Neural cell (in vitro differentiated cells): ENCODE measurements at regions not wholly inside any gene's neighbourhood (a gene's known extent, or its start where the extent isn't known, plus 50 kb on each side); places are given as distances from the start of the nearest gene placed in this dataset.

ENCODE experiments used
- H2AFZ ChIP-seq: fragments of 200-600, 300-800 bp; sonication (generic), shearing (Covaris generic); 2 replicates; pipeline ENCODE4 v1.6.0; 2014; ENCODE audit warnings: low read depth, mild to moderate bottlenecking, antibody characterized with exemption, low read length, moderate library complexity
- H3F3A ChIP-seq: fragments of 200-600 bp; shearing (Covaris generic); 2 replicates; pipeline ENCODE4 v1.6.1; 2016; ENCODE audit warnings: mild to moderate bottlenecking, moderate library complexity, mixed read lengths, antibody characterized with exemption, low read length; ENCODE audit not compliant: insufficient read depth, poor library complexity, severe bottlenecking
- H3K27ac ChIP-seq: fragments of 200-600, 300-800 bp; sonication (generic), shearing (Covaris generic); 2 replicates; pipeline ENCODE4 v1.5.1; 2014; ENCODE audit warnings: mild to moderate bottlenecking, low read length, moderate library complexity
- H3K27me3 ChIP-seq: fragments of 300-800, 200-600 bp; sonication (generic), shearing (Covaris generic); 2 replicates; pipeline ENCODE4 v1.6.0; 2014; ENCODE audit warnings: mild to moderate bottlenecking, low read depth, low read length, moderate library complexity; ENCODE audit not compliant: insufficient read depth
- H3K36me3 ChIP-seq: fragments of 300-800, 200-600 bp; sonication (generic), shearing (Covaris generic); 2 replicates; pipeline ENCODE4 v1.5.1; 2014; ENCODE audit warnings: mild to moderate bottlenecking, antibody characterized with exemption, low read length, moderate library complexity; ENCODE audit not compliant: insufficient read depth
- H3K4me2 ChIP-seq: fragments of 300-800, 200-600 bp; sonication (generic), shearing (Covaris generic); 2 replicates; pipeline ENCODE4 v1.6.0; 2014; ENCODE audit warnings: mild to moderate bottlenecking, low read length
- H3K4me3 ChIP-seq: fragments of 300-800, 200-600 bp; sonication (generic), shearing (Covaris generic); 2 replicates; pipeline ENCODE4 v1.5.1; 2014; ENCODE audit warnings: mild to moderate bottlenecking, low read length, moderate library complexity
- H3K79me2 ChIP-seq: fragments of 200-600 bp; shearing (Covaris generic); replicated peaks from 2 replicates; pipeline ENCODE4 v1.6.0; 2014; ENCODE audit warnings: mild to moderate bottlenecking, low read length, moderate library complexity; ENCODE audit not compliant: insufficient read depth
- H3K9ac ChIP-seq: fragments of 300-800, 200-600 bp; sonication (generic), shearing (Covaris generic); 2 replicates; pipeline ENCODE4 v1.6.1; 2016; ENCODE audit warnings: mild to moderate bottlenecking, low read length, mixed read lengths
- H3K9me2 ChIP-seq: fragments of 200-600 bp; shearing (Covaris generic); 2 replicates; pipeline ENCODE4 v1.6.1; 2016; ENCODE audit warnings: mild to moderate bottlenecking, low read length, mixed read lengths; ENCODE audit not compliant: insufficient read depth
- H3K9me3 ChIP-seq: fragments of 200-600, 300-800 bp; sonication (generic), shearing (Covaris generic); 2 replicates; pipeline ENCODE4 v1.6.1; 2016; ENCODE audit warnings: mild to moderate bottlenecking, mixed run types, low read length, moderate library complexity, mixed read lengths
- H4K20me1 ChIP-seq: fragments of 200-600 bp; shearing (Covaris generic); 2 replicates; pipeline ENCODE4 v1.6.1; 2016; ENCODE audit warnings: mild to moderate bottlenecking, mixed run types; ENCODE audit not compliant: insufficient read depth
- EP300 ChIP-seq: fragments of 450-650 bp; conservative IDR thresholded peaks from 2 replicates; pipeline ENCODE4 v1.6.1; 2014; ENCODE audit warnings: antibody characterized with exemption, mild to moderate bottlenecking, moderate library complexity; ENCODE audit not compliant: poor library complexity, severe bottlenecking
- EZH2 ChIP-seq: fragments of 200-600, 300-800 bp; shearing (Covaris generic), sonication (generic); IDR thresholded peaks from 2 replicates; pipeline ENCODE4 v1.6.1; 2014; ENCODE audit warnings: antibody characterized with exemption, low read length, borderline replicate concordance, mild to moderate bottlenecking; ENCODE audit not compliant: insufficient read depth, poor library complexity, severe bottlenecking
- MXI1 ChIP-seq: fragments of 450-650 bp; conservative IDR thresholded peaks from 2 replicates; pipeline ENCODE4 v1.6.1; 2014; ENCODE audit warnings: antibody characterized with exemption, mild to moderate bottlenecking; ENCODE audit not compliant: poor library complexity, severe bottlenecking
- POLR2AphosphoS5 ChIP-seq: IDR thresholded peaks from 2 replicates; pipeline ENCODE4 v1.6.1; 2012
- RAD21 ChIP-seq: fragments of 450-650 bp; conservative IDR thresholded peaks from 2 replicates; pipeline ENCODE4 v1.6.1; 2014; ENCODE audit warnings: antibody characterized with exemption, mild to moderate bottlenecking, moderate library complexity
- SMC3 ChIP-seq: fragments of 450-650 bp; conservative IDR thresholded peaks from 2 replicates; pipeline ENCODE4 v1.6.1; 2014; ENCODE audit warnings: antibody characterized with exemption, mild to moderate bottlenecking, moderate library complexity; ENCODE audit not compliant: poor library complexity
- TAF1 ChIP-seq: IDR thresholded peaks from 2 replicates; pipeline ENCODE4 v1.6.1; 2012; ENCODE audit warnings: low read depth
- TF ChIP-seq, protein P1 (sequence below): fragments of 450-650 bp; IDR thresholded peaks from 2 replicates; pipeline ENCODE4 v1.5.1; 2014; ENCODE audit warnings: antibody characterized with exemption, mild to moderate bottlenecking, moderate library complexity; ENCODE audit not compliant: poor library complexity, severe bottlenecking
- TF ChIP-seq, protein P2 (sequence below): IDR thresholded peaks from 2 replicates; pipeline ENCODE4 v1.6.1; 2012; ENCODE audit warnings: borderline replicate concordance

DNA sequence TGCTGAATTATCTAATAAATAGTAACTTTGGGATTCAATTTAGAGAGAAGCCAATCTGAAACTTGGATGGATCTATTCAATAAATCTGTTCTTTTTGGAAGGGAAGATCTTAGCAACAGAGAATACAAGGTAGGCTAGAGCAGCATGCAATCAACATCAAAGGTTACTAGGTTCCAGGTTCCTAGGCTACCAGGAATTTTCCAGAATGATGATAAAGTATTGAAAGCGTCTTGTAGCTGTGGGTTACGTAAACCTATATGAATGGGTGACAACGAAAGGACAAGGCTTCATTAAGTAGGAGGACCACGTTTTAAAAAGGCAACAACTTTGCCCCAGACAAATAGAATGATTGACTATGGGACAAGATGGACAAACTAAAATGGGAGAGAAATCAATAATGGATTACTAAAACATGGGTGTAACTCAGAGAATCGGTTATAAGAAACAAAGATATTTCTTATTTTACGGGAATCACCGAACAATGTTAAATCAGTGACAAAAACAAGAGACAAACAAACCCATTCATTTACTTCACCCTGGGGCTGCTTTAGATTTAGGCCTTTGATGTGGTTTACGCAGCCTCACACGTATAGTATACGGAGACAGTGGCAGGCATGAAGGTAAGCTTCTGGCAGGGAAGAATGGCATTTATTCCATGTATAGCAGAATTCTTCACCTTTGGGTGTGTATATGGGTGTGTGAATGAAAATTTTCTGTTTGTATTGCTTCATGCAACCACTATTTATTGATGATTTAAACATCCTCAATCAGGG, 732.6 kb upstream of the PABPC4L start:
- Histone ChIP-seq H4K20me1 (no peaks in the 10 kb centered on the region), H3K9me2 (no peaks in the 10 kb centered on the region), H3K27me3 (no peaks in the 10 kb centered on the region), H3K4me3 (no peak overlapping the region), H3K27ac (no peak overlapping the region), H3K36me3 (no peaks in the 10 kb centered on the region), H2AFZ (no peak overlapping the region), H3K4me2 (no peak overlapping the region), H3K9me3 (no peaks in the 10 kb centered on the region), H3K79me2 (no peaks in the 10 kb centered on the region), H3K9ac (no peak overlapping the region), H3F3A (no peaks in the 10 kb centered on the region)
- TF ChIP-seq POLR2AphosphoS5 = no peak
- TF ChIP-seq SMC3 = no peak
- no peak for TF ChIP-seq EP300
- no peak for TF ChIP-seq TAF1
- TF ChIP-seq, protein P1, sequence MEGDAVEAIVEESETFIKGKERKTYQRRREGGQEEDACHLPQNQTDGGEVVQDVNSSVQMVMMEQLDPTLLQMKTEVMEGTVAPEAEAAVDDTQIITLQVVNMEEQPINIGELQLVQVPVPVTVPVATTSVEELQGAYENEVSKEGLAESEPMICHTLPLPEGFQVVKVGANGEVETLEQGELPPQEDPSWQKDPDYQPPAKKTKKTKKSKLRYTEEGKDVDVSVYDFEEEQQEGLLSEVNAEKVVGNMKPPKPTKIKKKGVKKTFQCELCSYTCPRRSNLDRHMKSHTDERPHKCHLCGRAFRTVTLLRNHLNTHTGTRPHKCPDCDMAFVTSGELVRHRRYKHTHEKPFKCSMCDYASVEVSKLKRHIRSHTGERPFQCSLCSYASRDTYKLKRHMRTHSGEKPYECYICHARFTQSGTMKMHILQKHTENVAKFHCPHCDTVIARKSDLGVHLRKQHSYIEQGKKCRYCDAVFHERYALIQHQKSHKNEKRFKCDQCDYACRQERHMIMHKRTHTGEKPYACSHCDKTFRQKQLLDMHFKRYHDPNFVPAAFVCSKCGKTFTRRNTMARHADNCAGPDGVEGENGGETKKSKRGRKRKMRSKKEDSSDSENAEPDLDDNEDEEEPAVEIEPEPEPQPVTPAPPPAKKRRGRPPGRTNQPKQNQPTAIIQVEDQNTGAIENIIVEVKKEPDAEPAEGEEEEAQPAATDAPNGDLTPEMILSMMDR = no peak
- no peak for TF ChIP-seq MXI1
- no peak for TF ChIP-seq EZH2
- no peak for TF ChIP-seq RAD21
- TF ChIP-seq, protein P2, sequence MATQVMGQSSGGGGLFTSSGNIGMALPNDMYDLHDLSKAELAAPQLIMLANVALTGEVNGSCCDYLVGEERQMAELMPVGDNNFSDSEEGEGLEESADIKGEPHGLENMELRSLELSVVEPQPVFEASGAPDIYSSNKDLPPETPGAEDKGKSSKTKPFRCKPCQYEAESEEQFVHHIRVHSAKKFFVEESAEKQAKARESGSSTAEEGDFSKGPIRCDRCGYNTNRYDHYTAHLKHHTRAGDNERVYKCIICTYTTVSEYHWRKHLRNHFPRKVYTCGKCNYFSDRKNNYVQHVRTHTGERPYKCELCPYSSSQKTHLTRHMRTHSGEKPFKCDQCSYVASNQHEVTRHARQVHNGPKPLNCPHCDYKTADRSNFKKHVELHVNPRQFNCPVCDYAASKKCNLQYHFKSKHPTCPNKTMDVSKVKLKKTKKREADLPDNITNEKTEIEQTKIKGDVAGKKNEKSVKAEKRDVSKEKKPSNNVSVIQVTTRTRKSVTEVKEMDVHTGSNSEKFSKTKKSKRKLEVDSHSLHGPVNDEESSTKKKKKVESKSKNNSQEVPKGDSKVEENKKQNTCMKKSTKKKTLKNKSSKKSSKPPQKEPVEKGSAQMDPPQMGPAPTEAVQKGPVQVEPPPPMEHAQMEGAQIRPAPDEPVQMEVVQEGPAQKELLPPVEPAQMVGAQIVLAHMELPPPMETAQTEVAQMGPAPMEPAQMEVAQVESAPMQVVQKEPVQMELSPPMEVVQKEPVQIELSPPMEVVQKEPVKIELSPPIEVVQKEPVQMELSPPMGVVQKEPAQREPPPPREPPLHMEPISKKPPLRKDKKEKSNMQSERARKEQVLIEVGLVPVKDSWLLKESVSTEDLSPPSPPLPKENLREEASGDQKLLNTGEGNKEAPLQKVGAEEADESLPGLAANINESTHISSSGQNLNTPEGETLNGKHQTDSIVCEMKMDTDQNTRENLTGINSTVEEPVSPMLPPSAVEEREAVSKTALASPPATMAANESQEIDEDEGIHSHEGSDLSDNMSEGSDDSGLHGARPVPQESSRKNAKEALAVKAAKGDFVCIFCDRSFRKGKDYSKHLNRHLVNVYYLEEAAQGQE = no peak

DNA sequence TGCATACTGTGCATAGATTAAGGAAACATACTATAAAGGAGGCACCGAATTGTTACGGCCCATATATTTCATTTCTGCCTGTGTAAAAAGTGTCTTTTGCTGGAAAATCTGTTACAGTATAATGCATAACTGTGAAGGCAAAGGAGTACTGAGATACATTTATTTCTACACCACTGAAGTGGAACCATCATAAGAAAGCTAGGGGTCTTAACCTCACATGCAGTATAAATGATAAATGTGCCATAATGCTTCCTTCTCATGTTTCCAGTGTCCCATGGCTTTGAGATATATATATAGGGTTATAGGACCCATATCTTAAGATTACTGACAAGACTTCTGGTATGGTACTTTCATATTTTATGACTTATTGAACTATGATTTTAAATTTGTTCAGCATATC, 713.8 kb upstream of the PABPC4L start:
- Histone ChIP-seq H4K20me1 (no peaks in the 10 kb centered on the region), H3K9me2 (no peaks in the 10 kb centered on the region)

More for the DNA sequence above, 713.8 kb upstream of the PABPC4L start:
- Histone ChIP-seq H3K27me3 (no peaks in the 10 kb centered on the region), H3K9ac (no peak overlapping the region), H2AFZ (no peak overlapping the region), H3K36me3 (no peaks in the 10 kb centered on the region), H3K4me2 (no peak overlapping the region), H3K4me3 (no peak overlapping the region), H3F3A (no peaks in the 10 kb centered on the region), H3K27ac (no peak overlapping the region), H3K9me3 (no peaks in the 10 kb centered on the region), H3K79me2 (no peaks in the 10 kb centered on the region)
- TF ChIP-seq POLR2AphosphoS5 (no peak), MXI1 (no peak), EP300 (no peak), TAF1 (no peak), EZH2 (no peak)
- TF ChIP-seq, protein P2 = no peak
- TF ChIP-seq, protein P1 = no peak
